ENCODE measurements at regions not wholly inside any gene's neighbourhood (a gene's known extent, or its start where the extent isn't known, plus 50 kb on each side); places are given as distances from the start of the nearest gene placed in this dataset.

DNA sequence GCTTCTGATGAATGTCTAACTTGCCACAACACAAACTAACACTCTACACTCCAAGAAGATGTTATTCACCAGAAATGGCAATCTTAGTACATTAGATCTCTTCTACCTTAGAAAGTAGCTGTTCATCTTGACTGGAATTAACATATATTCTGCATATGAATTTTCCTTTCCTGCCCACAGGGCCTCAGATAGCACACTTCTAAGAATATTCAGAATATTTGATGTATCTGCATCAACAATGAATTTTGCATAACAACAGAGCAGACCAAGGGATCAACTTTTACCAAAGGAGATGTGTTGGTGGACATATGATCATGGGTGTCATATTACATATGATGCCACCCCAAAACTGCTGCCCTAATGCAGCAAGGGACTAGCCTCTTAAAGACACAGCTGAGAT is 960.8 kb upstream of the GHITM start:
- intact Hi-C loops (cut with DNase I): no loop called here
- Histone ChIP-seq H3K27ac (ENCODE audit: low read depth in 1 of 2, low read length in 2 of 2) (no peak overlapping the region), H3K4me3 (ENCODE audit: low read length in 2 of 2) (no peak overlapping the region), H3K27me3 (ENCODE audit: control insufficient read depth in 1 of 2, insufficient read depth in 2 of 2, low read length in 1 of 2) (no peaks in the 10 kb centered on the region), H3K4me1 (ENCODE audit: control insufficient read depth in 1 of 2, insufficient read depth in 2 of 2, low read length in 2 of 2) (no peaks in the 10 kb centered on the region), H3K9me3 (ENCODE audit: control insufficient read depth, low read length) (peaks cover 3% of the 10 kb centered on the region), H3K36me3 (ENCODE audit: control insufficient read depth in 1 of 2, insufficient read depth in 2 of 2, low read length in 1 of 2) (no peaks in the 10 kb centered on the region)
- ATAC-seq (ENCODE audit: low FRiP score) (no peak), DNase-seq (no peak)

GRCh38 chr10:83179371-83179770 is 959.9 kb upstream of the GHITM start:
- Histone ChIP-seq H3K36me3 (ENCODE audit: control insufficient read depth in 1 of 2, insufficient read depth in 2 of 2, low read length in 1 of 2) (no peaks in the 10 kb centered on the region), H3K4me1 (ENCODE audit: control insufficient read depth in 1 of 2, insufficient read depth in 2 of 2, low read length in 2 of 2) (no peaks in the 10 kb centered on the region), H3K4me3 (ENCODE audit: low read length in 2 of 2) (no peak overlapping the region), H3K9me3 (ENCODE audit: control insufficient read depth, low read length) (peaks cover 3% of the 10 kb centered on the region), H3K27me3 (ENCODE audit: control insufficient read depth in 1 of 2, insufficient read depth in 2 of 2, low read length in 1 of 2) (no peaks in the 10 kb centered on the region), H3K27ac (ENCODE audit: low read depth in 1 of 2, low read length in 2 of 2) (no peak overlapping the region)
- WGBS, 2 donors: 78 to 90% methylated on average over 4 of the region's 4 CpGs
- DNase-seq: no peak
- no peak for ATAC-seq (ENCODE audit: low FRiP score)
- intact Hi-C loops (cut with DNase I): no loop called here

GRCh38 chr10:83182076-83182475 is 957.2 kb upstream of the GHITM start:
- Histone ChIP-seq H3K9me3 (ENCODE audit: control insufficient read depth, low read length) (no peaks in the 10 kb centered on the region), H3K27me3 (ENCODE audit: control insufficient read depth in 1 of 2, insufficient read depth in 2 of 2, low read length in 1 of 2) (no peaks in the 10 kb centered on the region), H3K27ac (ENCODE audit: low read depth in 1 of 2, low read length in 2 of 2) (no peak overlapping the region), H3K36me3 (ENCODE audit: control insufficient read depth in 1 of 2, insufficient read depth in 2 of 2, low read length in 1 of 2) (no peaks in the 10 kb centered on the region), H3K4me1 (ENCODE audit: control insufficient read depth in 1 of 2, insufficient read depth in 2 of 2, low read length in 2 of 2) (no peaks in the 10 kb centered on the region), H3K4me3 (ENCODE audit: low read length in 2 of 2) (no peak overlapping the region)
- 76 to 85% methylated on average over 2 of the region's 2 CpGs for WGBS, 2 donors
- DNase-seq (no peak), ATAC-seq (ENCODE audit: low FRiP score) (no peak)
- intact Hi-C loops (cut with DNase I): no loop called here

DNA sequence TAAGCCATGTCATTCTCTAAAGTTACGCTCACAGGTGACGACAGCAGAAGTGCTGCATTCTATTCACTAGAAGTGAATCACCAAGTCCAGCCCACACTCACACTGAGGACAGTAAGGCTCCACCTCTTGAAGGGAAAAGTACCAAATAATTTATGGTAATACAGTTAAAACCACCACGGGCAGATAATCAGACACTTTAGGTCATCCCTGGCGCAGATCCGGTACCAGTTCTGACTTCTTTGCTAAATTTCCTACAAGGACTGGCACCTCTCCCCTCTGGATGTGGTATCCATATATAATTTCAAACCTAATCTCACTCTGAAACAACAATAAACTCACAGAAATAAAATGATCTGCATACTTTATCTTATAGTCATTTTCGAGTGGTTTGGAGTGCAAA is 954.7 kb upstream of the GHITM start:
- 87% methylated on average over 6 of the region's 6 CpGs for WGBS, 2 donors
- DNase-seq (no peak), ATAC-seq (ENCODE audit: low FRiP score) (no peak)
- H3K27ac ChIP-seq (ENCODE audit: low read depth in 1 of 2, low read length in 2 of 2): no peak overlapping the region
- no peaks in the 10 kb centered on the region for H3K27me3 ChIP-seq (ENCODE audit: control insufficient read depth in 1 of 2, insufficient read depth in 2 of 2, low read length in 1 of 2)
- no peaks in the 10 kb centered on the region for H3K36me3 ChIP-seq (ENCODE audit: control insufficient read depth in 1 of 2, insufficient read depth in 2 of 2, low read length in 1 of 2)
- no peaks in the 10 kb centered on the region for H3K9me3 ChIP-seq (ENCODE audit: control insufficient read depth, low read length)
- H3K4me1 ChIP-seq (ENCODE audit: control insufficient read depth in 1 of 2, insufficient read depth in 2 of 2, low read length in 2 of 2): no peaks in the 10 kb centered on the region
- H3K4me3 ChIP-seq (ENCODE audit: low read length in 2 of 2): no peak overlapping the region
- intact Hi-C loops (cut with DNase I): no loop called here

DNA sequence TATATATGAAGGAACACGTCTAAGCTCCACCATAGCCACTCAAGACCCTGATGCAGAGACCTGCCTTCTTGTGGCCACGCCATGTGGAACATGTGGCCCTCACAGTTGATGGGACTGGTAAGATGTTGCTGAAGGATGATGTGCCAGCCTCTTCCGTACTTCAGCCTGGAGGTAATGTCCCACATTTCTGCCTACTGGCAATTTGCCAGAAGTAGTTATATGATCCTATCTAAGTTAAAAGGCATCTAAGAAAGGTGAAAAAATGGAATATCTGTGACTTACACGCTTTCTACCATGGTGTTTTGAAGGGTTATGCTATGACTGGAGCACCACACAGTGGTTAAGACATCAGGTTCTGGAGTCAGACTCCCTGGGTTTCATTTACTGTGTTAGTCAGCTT is 948.7 kb upstream of the GHITM start:
- DNase-seq (no peak), ATAC-seq (ENCODE audit: low FRiP score) (no peak)
- Histone ChIP-seq H3K27ac (ENCODE audit: low read depth in 1 of 2, low read length in 2 of 2) (no peak overlapping the region), H3K27me3 (ENCODE audit: control insufficient read depth in 1 of 2, insufficient read depth in 2 of 2, low read length in 1 of 2) (no peaks in the 10 kb centered on the region), H3K4me1 (ENCODE audit: control insufficient read depth in 1 of 2, insufficient read depth in 2 of 2, low read length in 2 of 2) (no peaks in the 10 kb centered on the region), H3K36me3 (ENCODE audit: control insufficient read depth in 1 of 2, insufficient read depth in 2 of 2, low read length in 1 of 2) (no peaks in the 10 kb centered on the region), H3K4me3 (ENCODE audit: low read length in 2 of 2) (no peak overlapping the region), H3K9me3 (ENCODE audit: control insufficient read depth, low read length) (no peaks in the 10 kb centered on the region)
- 94 to 95% methylated on average over 4 of the region's 4 CpGs for WGBS, 2 donors
- intact Hi-C loops (cut with DNase I): no loop called here

- DNase-seq (no peak), ATAC-seq (ENCODE audit: low FRiP score) (no peak)
- Histone ChIP-seq H3K27ac (ENCODE audit: low read depth in 1 of 2, low read length in 2 of 2) (no peak overlapping the region), H3K9me3 (ENCODE audit: control insufficient read depth, low read length) (no peaks in the 10 kb centered on the region), H3K27me3 (ENCODE audit: control insufficient read depth in 1 of 2, insufficient read depth in 2 of 2, low read length in 1 of 2) (no peaks in the 10 kb centered on the region), H3K4me3 (ENCODE audit: low read length in 2 of 2) (no peak overlapping the region), H3K36me3 (ENCODE audit: control insufficient read depth in 1 of 2, insufficient read depth in 2 of 2, low read length in 1 of 2) (no peaks in the 10 kb centered on the region), H3K4me1 (ENCODE audit: control insufficient read depth in 1 of 2, insufficient read depth in 2 of 2, low read length in 2 of 2) (no peaks in the 10 kb centered on the region)
- intact Hi-C loops (cut with DNase I): no loop called here
- 32 to 41% methylated on average over 4 of the region's 4 CpGs for WGBS, 2 donors
Measured at GRCh38 chr10:83193026-83193425, 946.3 kb upstream of the GHITM start.

DNA sequence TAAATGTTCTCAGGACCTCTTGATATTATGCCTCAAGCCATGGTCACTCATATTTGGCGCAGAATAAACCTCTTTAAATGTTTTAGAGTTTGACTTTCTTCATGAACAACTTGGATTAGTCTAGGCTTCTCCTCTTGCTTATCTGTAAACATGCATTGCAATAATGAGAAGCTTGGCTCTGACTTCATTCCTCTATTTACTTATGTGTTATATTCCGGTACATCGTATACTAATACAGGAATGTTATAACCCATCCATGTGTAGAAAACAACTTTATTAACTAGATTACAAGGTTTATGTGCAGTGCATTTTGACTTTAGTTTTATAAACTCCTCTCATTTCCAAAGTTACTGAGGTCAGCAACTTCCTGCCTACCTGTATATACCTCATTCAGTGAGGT is 944.3 kb upstream of the GHITM start:
- Histone ChIP-seq H3K9me3 (ENCODE audit: control insufficient read depth, low read length) (no peaks in the 10 kb centered on the region), H3K4me3 (ENCODE audit: low read length in 2 of 2) (no peak overlapping the region), H3K4me1 (ENCODE audit: control insufficient read depth in 1 of 2, insufficient read depth in 2 of 2, low read length in 2 of 2) (no peaks in the 10 kb centered on the region), H3K27ac (ENCODE audit: low read depth in 1 of 2, low read length in 2 of 2) (no peak overlapping the region), H3K36me3 (ENCODE audit: control insufficient read depth in 1 of 2, insufficient read depth in 2 of 2, low read length in 1 of 2) (no peaks in the 10 kb centered on the region), H3K27me3 (ENCODE audit: control insufficient read depth in 1 of 2, insufficient read depth in 2 of 2, low read length in 1 of 2) (no peaks in the 10 kb centered on the region)
- ATAC-seq (ENCODE audit: low FRiP score) (no peak), DNase-seq (no peak)
- intact Hi-C loops (cut with DNase I): no loop called here
- WGBS, 2 donors: 96 to 97% methylated on average over 3 of the region's 3 CpGs

DNA sequence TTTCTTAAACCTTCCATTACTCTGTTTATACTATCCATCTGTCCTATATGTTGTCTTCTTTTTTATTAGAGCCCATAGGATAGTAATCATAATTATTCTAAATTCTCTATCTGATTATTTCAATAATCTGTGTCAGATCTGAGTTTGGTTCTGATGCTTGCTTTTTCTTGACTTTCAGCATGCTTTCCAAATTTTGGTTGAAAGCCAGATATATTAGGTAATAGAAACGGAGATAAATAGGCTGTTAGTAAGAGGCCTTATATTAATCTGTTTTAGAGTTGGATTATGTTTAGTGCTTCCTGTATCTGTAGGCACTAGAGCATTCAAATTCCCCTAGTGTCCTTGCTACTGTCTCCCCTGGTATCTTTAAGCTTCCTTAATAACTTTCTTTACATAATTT is 939.9 kb upstream of the GHITM start:
- intact Hi-C loops (cut with DNase I): no loop called here
- DNase-seq: no peak
- Histone ChIP-seq H3K4me3 (ENCODE audit: low read length in 2 of 2) (no peak overlapping the region), H3K27me3 (ENCODE audit: control insufficient read depth in 1 of 2, insufficient read depth in 2 of 2, low read length in 1 of 2) (no peaks in the 10 kb centered on the region), H3K9me3 (ENCODE audit: control insufficient read depth, low read length) (no peaks in the 10 kb centered on the region), H3K27ac (ENCODE audit: low read depth in 1 of 2, low read length in 2 of 2) (no peak overlapping the region), H3K36me3 (ENCODE audit: control insufficient read depth in 1 of 2, insufficient read depth in 2 of 2, low read length in 1 of 2) (no peaks in the 10 kb centered on the region), H3K4me1 (ENCODE audit: control insufficient read depth in 1 of 2, insufficient read depth in 2 of 2, low read length in 2 of 2) (no peaks in the 10 kb centered on the region)
- WGBS, 2 donors: 11 to 15% methylated on average over 1 of the region's 1 CpG
- no peak for ATAC-seq (ENCODE audit: low FRiP score)

DNA sequence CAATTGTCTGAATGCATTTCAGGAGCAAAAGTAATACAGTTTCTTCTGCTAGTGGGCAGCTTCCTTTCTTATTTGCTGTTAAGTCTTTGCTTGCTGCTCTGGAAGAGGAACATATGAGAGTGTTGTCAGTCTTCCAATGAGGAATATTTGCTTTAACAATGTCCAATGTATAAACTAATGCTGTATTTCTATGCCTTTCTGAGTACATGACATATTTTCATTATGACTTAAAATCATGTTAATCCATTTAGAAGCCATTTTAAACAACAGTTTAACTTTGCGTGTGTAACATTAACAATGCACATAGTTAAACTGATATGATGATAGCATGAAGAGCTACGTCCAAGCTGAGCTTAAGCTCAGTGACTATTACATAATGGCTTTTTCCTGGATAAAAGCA is 933.4 kb upstream of the GHITM start:
- WGBS, 2 donors: 35 to 52% methylated on average over 2 of the region's 2 CpGs
- intact Hi-C loops (cut with DNase I): no loop called here
- no peaks in the 10 kb centered on the region for H3K4me1 ChIP-seq (ENCODE audit: control insufficient read depth in 1 of 2, insufficient read depth in 2 of 2, low read length in 2 of 2)
- no peak for ATAC-seq (ENCODE audit: low FRiP score)
- H3K27ac ChIP-seq (ENCODE audit: low read depth in 1 of 2, low read length in 2 of 2): no peak overlapping the region
- DNase-seq: no peak
- no peaks in the 10 kb centered on the region for H3K36me3 ChIP-seq (ENCODE audit: control insufficient read depth in 1 of 2, insufficient read depth in 2 of 2, low read length in 1 of 2)
- H3K4me3 ChIP-seq (ENCODE audit: low read length in 2 of 2): no peak overlapping the region
- H3K27me3 ChIP-seq (ENCODE audit: control insufficient read depth in 1 of 2, insufficient read depth in 2 of 2, low read length in 1 of 2): no peaks in the 10 kb centered on the region
- no peaks in the 10 kb centered on the region for H3K9me3 ChIP-seq (ENCODE audit: control insufficient read depth, low read length)

Data from aorta (tissue), 5 donors.